NCI-H460 (cell line): ENCODE measurements at regions not wholly inside any gene's neighbourhood (a gene's known extent, or its start where the extent isn't known, plus 50 kb on each side); places are given as distances from the start of the nearest gene placed in this dataset.
"Not testable (repeated sequence)": the region's sequence is repeated elsewhere in the genome, so short reads cannot be mapped to it uniquely, and the experiment has no call there.

Experiments
- DNase-seq: peaks from one replicate; pipeline ENCODE4 v3.0.0-alpha.2; 2016; ENCODE audit warnings: low read depth; ENCODE audit errors: extremely low read depth

DNA sequence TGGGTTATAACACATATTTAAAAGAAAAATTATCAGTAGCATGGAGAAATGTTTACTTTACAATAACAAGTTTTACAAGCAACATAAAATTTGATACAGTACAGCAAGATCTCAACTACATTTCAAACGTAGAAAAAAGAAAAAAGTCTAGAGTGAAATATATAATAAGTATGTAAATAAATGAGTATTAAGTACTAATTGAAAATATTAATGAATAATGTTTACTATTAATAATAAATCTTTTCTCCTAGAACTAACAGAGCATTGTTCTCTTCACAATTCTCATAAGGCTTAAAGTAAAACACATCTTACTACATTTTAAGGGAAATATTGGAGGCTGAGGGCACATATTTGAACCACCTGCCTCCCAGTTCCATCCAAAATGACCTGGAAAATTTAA is 72.1 kb downstream of the TMEM212 start:
- DNase-seq: no peak

DNA sequence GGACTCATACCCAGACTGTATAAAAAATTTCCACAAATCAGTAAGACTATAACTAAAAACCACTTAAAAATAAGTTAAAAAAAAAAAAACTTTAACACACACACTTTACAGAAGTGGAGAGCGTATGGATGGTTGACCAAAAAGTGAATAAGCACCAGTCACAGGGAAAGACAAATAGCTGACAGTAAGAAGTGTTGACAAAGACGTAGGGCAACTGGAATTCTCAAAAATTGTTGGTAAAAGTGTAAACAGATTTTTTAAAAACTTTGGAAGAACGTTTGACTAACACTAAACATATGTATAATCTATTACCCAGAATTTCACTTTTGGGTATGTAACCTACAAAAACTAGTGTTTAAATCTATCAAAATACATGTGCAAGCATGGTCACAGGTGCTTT is 73.7 kb downstream of the TMEM212 start:
- no peak for DNase-seq

DNA sequence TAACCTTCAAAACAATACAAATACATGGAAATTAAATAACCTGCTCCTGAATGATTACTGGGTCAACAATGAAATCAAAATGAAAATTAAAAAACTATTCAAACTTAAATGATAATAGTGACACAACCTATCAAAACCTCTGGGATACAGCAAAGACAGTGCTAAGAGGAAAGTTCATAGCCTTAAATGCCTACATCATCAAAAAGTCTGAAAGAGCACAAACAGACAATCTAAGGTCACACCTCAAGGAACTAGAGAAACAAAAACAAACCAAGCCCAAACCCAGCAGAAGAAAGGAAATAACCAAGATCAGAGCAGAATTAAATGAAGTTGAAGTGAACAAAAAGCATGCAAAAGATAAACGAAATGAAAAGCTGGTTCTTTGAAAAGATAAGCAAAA is 79.5 kb downstream of the TMEM212 start:
- not testable (repeated sequence) for DNase-seq

DNA sequence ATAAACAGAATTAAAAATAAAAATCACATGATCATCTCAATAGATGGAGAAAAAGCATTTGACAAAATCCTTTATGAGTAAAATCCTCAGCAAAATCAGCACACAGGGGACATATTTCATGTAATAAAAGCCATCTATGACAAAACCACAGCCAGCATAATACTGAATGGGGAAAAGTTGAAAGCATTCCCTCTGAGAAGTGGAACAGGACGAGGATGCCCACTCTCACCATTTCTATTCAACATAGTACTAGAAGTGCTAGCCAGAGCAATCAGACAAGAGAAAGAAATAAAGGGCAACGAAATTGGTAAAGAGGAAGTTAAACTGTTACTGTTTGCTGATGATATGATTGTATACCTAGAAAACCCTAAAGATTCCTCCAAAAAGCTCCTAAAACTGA is 80.5 kb downstream of the TMEM212 start:
- not testable (repeated sequence) for DNase-seq

DNA sequence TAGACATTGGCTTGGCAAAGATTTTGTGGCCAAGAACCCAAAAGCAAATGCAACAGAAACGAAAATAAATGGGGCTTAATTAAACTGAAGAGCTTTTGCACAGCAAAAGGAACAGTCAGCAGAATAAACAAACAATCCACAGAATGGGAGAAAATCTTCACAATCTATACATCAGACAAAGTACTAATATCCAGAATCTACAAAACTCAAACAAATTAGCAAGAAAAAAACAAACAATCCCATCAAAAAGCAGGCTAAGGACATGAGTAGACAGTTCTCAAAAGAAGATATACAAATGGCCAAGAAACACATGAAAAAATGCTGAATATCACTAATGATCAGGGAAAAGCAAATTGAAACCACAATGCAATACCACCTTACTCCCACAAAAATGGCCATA is 81.7 kb downstream of the TMEM212 start:
- DNase-seq: not testable (repeated sequence)

DNA sequence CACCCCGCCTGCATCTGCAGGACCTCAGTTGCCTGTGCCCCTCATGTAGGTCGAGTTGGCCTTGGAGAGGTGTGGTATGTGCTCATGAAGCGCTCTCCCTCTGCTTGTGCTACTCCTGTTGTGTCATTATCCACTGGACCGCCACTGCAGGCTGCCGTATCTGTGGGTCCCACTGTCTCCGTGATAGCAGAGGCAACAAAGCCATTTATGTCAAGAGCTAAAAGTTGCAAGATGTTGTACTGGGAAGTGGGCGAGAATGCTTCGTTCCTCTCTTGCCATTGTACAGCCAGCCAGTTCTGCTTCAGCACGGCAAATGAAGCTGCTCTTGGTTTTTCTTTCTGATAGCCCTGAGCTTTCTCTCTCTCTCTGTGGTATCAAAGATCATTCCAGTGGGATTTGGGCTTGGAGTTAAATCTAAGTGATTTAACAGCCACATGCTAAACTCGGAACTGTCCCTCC is 89.0 kb downstream of the TMEM212 start:
- DNase-seq: no peak

DNA sequence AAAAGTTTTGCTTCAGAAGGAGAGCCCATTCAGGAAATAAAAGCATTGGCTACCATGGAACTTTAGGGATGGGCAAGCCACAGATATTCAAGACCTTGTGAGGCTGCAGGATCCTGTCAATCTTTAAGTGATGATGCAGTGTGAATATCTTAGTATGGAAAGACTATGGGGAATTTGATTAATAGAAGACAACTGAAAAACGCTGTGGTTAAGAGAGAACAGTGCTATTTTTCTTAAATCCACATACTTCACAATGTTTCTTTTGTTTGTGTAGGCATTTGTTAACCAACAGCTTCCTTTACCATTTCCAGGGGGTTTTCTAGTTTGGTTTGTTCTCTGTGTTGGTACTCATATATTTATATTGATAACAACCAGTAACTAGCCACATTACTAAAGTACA is 90.3 kb downstream of the TMEM212 start:
- DNase-seq: no peak

DNA sequence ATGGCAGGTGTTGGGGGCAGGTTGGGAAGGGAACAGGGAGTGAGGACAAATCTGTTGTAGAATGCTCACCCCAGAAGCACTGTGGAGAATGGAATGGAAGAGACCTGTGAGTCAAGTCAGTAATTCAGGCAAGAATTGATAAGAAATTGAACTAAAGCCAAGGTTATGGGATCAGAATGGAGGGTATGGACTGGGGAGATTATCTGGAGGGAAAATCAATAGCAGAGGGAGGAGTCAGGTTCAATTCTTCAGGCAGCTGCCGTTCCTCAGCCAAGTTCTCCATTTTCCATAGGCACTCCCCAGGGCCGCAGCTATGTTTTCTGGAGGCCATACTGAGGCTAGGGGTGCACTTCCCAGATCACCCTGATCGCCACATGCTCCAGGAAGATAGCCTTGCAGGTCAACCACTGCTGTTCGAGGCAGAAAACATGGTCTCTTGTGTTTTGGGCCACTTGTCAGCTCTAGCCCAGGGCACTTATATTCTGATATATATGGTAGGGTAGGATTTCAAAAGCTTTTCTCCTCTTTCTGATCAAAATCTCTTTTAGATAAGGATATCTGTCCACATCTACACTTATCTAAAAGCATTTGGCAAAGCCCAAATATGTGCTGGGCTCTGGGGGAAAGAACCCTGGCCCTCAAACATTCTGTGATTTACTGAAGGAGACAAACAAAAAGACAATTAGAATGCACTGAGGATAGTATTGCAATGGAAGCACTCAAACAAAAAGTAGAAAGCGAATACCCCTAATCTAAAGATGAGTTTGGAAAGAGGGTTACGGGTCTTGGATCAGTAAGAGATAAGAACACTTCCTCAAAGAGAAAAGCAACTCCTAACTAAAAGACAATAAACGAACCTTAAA is 92.3 kb downstream of the TMEM212 start:
- no peak for DNase-seq

DNA sequence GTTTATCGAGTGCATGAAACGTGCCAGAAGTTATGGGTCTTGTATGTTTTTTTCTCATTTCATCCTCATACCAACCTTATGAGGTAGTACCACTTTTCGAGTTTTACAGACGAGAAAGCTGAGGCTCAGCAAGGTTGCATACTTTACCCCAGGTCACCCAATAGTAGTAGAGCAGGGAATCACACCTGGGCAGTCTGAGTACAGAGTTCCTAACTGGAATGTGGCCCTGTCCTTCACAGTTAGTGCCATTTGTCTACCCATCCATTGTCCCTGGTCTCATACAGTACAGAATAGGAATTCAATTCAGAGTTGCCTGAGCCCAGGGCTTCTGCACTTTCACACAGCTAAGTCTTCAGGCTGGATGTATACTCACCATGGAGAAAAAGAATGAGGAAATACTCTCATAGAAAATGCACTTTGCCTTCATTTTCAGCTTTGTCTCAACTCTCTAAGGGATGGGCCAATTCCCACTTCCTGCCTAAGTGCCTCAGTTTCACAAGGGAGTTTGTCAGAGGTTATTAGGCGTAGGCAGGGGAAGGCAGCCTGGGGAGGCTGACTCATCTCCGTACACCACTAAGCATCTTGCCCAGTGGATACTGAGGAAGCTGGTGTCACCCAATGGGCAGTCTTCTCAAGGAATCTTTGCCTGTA is 93.2 kb downstream of the TMEM212 start:
- DNase-seq: no peak

DNA sequence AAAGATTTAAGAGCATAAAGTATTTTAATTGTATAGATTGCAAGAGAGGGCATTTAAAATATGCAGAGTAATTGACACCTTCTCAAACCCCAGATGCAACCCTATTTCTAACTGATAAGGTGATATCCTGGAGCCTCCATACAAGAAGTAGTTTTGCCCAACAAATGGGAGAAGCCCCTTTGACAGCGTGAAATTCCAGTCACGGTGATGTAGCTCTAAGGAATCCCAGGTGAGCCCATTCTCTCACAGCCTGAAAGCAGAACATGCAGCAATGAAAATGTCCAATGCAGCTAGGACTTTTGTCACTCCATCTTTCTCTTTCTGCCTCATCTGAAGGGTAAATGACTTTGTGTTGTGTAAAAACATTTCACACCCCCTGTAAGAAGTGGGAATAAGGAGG is 96.4 kb downstream of the TMEM212 start:
- no peak for DNase-seq

DNA sequence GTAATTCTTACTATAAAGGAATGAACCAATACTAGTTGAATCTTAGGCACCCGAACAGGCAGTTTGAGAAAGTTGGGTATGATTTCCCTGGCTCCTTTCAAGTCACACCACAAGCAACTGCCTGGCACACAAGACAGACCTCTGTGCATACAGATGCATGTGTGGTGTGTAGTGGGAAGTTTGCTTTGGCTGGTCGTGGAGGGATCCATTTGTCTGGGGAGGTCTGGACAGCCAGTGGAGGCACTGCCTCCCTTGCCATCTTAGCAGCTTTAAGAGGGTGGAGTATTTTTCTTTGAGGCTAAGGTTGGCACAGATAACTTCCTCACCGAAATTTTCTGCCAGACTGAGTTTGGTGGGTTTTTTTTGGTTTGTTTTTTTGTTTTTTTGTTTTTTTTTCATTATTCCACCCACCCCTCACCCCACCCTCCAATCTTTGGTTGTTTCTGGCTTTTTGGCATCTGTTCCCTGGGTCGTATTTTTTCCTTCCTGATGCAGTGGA is 97.1 kb downstream of the TMEM212 start:
- no peak for DNase-seq

DNA sequence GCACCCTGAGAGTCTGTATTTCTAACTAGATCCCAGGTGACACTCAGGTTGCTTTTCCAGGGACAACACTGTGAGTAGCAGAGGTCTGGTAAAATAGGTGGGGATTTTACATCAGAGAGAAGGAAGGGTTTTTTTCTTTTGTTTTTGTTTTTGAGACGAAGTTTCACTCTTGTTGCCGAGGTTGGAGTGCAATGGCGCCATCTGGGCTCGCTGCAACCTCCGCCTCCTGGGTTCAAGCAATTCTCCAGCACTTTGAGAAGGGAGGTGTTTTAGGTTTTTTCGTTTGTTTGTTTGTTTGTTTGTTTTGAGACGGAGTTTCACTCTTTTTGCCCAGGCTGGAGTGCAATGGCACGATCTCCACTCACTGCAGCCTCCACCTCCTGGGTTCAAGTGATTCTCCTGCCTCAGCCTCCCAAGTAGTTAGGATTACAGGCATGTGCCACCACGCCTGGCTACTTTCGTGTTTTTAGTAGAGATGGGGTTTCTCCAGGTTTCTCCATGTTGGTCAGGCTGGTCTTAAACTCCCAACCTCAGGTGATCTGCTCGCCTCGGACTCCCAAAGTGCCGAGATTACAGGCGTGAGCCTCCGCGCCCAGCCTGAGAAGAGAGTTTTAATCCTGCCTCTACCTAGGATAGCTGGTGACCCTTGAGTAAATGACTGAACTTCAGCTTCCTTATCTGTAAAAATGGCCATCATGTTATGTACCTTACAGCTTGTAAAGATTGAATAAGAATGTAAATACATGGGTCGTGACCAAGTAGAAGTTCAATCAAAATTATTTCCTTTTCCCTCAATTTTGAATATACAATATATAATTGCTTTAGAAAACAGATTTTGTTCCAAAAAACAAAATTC is 95.9 kb upstream of the FNDC3B start:
- DNase-seq: no peak

DNA sequence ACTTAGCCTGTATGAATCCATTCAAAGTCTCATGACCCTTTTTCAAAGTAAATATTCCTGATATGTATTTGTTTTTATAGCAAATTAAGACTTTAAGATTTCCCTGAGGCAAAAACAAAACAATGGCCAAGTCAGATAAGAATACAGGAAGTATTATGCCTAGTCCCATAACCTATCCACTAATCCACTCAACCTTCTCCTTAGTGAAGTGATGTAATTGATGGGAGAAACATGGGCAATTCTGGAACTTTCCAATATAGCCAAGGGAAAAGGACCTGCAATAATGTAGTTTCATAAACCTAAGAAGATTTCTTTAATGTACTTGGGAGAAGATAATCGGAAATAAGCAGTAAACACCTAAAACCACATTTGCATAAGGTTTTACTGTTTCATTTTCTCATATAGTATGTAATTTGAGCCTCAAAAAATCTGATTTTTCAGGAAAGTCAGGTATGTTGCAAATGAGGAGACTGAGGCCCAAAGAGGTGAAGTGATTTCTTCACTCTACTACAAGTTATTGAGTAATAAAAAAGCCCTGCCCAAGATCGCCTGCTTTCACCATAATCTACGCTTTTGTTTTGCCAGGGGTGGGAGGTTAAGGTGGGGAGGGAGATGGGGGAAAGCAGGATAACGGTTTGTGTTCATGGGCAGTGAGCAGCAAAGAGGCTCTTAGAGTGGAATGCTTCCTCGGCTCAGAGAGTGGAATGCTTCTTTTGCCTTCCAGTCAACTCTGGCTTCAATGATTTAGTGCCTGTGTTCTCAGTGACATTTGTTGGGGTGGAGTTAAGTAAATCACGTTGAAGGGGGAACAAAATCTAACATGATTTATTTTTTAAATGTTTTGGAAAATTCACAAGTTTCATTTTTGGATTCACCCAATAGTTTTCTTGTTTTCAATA is 95.0 kb upstream of the FNDC3B start:
- DNase-seq: no peak

DNA sequence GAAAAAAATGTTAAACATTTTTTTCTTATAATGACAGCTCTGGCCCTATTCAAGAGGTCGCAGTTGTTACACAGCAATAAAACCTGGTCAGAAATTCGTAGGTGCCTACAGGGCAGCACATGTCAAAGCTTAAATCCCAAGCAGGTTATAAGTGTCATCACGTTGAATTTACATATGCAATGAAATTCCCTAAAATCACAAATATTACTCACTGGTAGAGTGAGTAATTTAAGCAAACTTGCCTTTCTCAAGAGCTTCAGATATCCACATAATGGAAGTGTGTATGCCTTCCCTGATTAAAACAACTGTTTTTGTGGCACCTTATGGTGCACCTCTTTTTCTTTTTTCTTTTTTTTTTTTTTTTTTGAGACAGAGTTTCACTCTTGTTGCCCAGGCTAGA is 90.7 kb upstream of the FNDC3B start:
- DNase-seq: no peak

DNA sequence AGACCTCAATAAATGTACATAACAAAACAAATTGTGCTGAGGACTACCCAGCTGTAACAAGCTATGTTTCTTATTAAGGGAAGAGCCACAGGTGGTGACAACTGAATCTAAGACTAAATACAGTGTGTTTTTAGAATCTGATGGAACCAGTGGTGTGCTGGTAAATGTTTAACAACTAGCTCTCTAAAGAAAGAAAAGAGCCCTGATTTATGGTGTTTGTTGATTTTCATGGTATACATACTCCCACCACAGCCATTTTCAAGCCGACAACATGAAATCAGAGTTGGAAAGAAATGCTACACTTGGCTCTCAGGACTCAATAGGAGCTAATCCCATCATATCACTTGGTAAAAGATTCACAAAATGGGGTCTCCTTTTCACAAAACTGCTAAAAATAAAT is 89.8 kb upstream of the FNDC3B start:
- no peak for DNase-seq

DNA sequence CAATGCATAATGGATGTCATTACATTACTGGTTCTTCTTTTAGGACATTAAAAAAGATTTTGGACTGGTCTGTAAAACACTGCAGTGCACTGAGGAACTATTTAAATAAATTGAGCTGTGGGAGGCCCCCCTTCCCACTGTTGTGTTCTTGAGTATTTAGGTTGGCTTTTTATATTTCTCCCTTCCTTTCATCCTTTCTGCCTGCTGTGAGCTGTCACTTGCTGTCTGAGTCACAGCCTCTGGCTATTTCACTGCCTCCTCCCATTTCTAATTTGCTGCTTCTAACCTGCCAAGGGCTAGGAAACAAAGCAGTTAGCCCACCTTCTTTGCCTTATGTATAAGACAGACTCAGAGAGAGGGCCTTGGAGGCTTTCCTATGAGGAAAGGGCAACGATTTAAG is 89.0 kb upstream of the FNDC3B start:
- DNase-seq: no peak

DNA sequence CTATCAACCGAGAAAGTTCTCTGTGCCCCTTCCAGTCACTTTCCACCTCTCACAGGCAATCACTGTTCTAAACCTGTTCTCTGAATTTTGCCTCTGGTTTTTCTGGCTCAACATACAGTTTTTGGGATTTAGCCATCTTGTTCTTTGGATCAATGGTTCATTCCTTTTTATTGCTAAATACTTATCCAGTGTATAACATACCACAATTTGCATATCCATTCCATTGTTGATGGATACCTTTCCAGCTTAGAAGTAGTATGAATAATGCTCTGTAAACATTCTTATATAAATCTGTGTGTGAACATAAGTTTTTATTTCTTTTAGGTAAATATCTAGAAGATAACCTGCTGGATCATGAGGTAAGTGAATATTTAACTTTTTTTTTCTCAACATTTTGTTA is 87.8 kb upstream of the FNDC3B start:
- no peak for DNase-seq

DNA sequence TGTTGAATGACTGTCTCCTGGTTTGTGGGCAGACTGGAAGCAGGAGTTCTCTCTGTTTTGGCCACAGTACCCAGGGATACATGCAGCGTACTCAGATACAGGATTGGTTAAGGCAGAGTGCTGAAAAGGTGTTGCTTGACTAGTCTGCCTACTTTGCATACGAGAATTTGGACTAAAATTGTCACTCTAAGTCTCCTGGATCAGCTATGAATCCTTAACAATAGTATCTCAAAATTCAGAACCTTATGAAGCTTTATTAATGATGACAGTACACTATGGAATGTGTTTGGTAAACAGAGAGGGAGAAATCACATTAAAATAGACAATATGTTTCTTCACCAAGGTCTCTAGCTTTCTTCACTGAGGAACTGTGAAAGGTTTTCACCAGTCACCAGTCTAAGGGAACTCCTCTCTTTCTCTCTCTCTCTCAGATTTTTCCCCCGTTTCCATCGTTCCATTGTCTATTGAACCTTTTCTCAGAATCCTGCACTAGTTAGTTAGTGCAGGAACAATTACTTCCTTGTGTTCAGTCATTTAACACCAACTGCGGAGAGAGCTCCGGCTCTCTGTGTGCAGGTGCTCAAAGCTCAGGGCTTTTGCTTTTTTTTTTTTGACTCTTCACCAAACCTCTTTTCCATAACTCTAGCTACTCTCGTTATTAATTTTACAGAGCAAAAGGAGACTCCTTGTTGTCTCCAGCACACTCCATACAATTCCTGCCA is 85.9 kb upstream of the FNDC3B start:
- DNase-seq: no peak

DNA sequence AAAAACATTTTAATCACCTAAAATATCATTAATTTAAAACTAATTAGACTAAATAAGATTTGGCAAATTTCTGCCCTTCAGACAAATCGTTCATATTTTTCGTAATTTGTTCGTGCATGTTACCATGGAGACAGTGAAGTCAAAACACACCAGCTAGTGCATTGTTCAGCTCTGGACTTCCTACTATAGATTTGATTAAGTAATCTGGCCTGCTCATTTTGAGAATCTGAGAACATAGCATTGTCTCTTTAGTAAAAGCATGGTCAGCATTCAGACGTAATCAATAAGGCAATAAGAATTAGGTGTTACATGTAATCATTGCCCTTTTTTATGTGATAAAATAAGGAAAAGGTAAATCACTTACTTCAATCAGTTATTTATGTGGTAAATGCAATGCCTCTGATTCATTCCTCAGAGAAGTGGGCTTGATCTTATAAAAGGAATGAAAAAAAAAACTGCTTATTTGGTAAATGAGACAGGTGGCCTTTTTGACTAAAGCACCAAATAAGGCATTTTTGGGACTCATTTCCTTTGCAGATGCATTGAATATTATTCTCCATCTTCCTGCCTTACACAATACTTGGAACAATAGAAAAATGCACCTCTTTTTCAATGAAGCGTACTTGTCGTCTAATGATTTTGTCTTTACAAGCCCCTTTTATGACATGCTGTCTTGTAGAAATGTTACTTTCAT is 84.5 kb upstream of the FNDC3B start:
- no peak for DNase-seq
